Ectodermal cell (in vitro differentiated cells): ENCODE measurements at regions not wholly inside any gene's neighbourhood (a gene's known extent, or its start where the extent isn't known, plus 50 kb on each side); places are given as distances from the start of the nearest gene placed in this dataset.

Experiments used
- H3K27ac ChIP-seq: 2 replicates; pipeline ENCODE4 v1.7.0; 2013; ENCODE audit warnings: mild to moderate bottlenecking, low read depth, low read length; ENCODE audit not compliant: insufficient read depth, poor library complexity, severe bottlenecking
- H3K27me3 ChIP-seq: 2 replicates; pipeline ENCODE4 v1.7.0; 2013; ENCODE audit warnings: mild to moderate bottlenecking, low read length; ENCODE audit not compliant: insufficient read depth, control insufficient read depth, poor library complexity, severe bottlenecking
- H3K36me3 ChIP-seq: one replicate; pipeline ENCODE4 v1.7.0; 2013; ENCODE audit warnings: low read length; ENCODE audit not compliant: control insufficient read depth, insufficient read depth
- H3K4me1 ChIP-seq: one replicate; pipeline ENCODE4 v1.7.0; 2013; ENCODE audit warnings: low read length; ENCODE audit not compliant: control insufficient read depth, insufficient read depth
- H3K4me3 ChIP-seq: 2 replicates; pipeline ENCODE4 v1.7.0; 2013; ENCODE audit warnings: low read depth, low read length, control low read depth; ENCODE audit not compliant: insufficient read depth
- H3K9me3 ChIP-seq: 2 replicates; pipeline ENCODE4 v1.7.0; 2013; ENCODE audit warnings: mild to moderate bottlenecking, low read length, moderate library complexity; ENCODE audit not compliant: control insufficient read depth
- WGBS, 2 experiments: methylation state at CpG; one replicate each; pipeline ENCODE4 v1.1.7; 2013; ENCODE audit warnings: missing lambda C conversion rate in 2 of 2; 5-methylcytosine and 5-hydroxymethylcytosine counted together

DNA sequence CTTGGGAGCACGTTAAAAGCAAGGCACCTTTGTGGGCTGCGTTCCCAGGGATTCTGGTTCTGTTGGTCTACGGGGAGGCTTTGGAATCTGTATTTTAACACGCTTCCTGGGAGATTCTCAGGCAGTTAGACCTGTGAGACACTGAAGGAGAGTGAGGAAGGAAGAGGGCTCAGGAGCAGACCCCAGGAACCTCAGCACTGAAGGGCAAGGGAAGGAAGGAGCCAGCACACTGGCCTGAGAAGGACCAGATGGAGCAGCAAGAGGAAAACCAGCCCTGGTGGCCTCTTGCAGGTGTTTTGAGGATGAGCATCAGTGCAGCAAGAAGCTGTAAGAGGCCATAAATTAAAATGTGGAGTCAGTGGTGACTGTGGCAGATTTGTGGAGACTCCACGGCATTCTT, 146.7 kb downstream of the RPLP1 start:
- Histone ChIP-seq H3K27ac (no peak overlapping the region), H3K27me3 (no peaks in the 10 kb centered on the region), H3K9me3 (no peaks in the 10 kb centered on the region), H3K4me1 (peaks cover 11% of the 10 kb centered on the region), H3K36me3 (no peaks in the 10 kb centered on the region), H3K4me3 (no peak overlapping the region)
- 92 to 95% methylated on average over 5 of the region's 5 CpGs for WGBS, 2 experiments

DNA sequence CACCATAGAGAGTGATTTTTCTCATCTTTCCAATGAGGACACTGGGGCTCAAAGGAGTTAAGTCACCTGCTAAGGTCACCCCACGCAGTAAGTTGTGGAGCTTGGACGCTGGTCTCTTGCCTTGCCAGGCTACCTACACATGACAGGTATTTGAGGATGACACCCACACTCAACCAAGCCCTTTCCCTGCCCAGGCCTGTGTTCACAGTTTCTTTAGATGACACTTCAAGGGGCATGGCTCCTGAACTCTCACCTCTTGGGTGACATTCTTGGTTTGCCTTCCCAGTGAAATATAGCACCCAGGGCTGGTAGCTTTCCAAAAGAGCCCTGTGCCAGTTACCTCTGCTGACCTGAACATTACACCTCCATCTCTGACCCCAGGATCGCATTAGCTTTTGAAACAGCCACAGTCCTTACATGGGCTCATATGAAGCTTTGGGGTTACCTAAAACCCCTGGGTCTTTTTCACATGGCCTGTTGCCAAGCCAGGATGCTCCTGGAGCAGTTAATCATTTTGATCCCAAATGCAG, 148.0 kb downstream of the RPLP1 start:
- Histone ChIP-seq H3K27me3 (no peaks in the 10 kb centered on the region), H3K4me3 (no peak overlapping the region), H3K9me3 (no peaks in the 10 kb centered on the region), H3K36me3 (no peaks in the 10 kb centered on the region), H3K27ac (no peak overlapping the region), H3K4me1 (no peaks in the 10 kb centered on the region)
- 95 to 99% methylated on average over 3 of the region's 3 CpGs for WGBS, 2 experiments

DNA sequence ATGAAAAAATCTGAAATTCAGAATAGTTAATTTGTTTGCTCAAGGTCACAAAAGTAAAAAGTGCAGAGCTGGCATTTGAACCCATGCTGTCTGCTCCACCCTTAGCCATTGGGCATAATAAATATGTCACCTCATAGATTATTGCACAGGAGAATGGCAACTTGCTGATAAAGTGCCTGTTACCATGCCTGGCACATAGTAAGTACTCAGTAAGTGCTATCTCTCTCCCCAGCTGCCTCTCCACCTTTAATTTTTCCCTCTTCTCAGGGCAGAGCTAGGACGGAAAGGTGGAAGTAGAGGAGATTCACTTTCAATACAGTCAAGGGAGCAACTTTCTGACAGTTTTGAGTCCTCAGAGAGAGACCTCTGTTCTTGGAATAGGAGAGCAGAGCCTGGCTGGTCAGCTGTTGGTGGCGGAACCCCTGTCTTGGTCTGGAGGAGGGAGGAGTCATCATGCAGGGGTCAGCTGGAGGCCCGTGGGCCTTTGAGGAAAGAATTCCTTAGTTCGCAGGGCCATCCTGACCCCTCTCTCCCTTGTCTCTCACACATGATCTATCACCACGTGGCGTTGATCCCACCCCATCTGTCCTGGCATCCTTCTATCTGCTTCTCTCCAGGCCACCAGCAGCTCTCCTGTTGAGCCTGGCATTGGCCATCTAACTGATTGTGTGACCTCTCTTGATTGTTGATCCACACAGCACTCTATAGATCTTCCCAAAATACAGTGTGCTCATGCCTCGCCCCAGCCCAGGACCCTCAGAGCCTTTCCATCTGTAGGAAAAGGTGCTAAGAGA, 149.3 kb downstream of the RPLP1 start:
- WGBS, 2 experiments: 89 to 90% methylated on average over 7 of the region's 7 CpGs
- Histone ChIP-seq H3K4me3 (no peak overlapping the region), H3K36me3 (no peaks in the 10 kb centered on the region), H3K4me1 (no peaks in the 10 kb centered on the region), H3K9me3 (no peaks in the 10 kb centered on the region), H3K27me3 (no peaks in the 10 kb centered on the region), H3K27ac (no peak overlapping the region)

GRCh38 chr15:69602921-69603320, 150.3 kb downstream of the RPLP1 start:
- H3K27me3 ChIP-seq: no peaks in the 10 kb centered on the region
- H3K36me3 ChIP-seq: no peaks in the 10 kb centered on the region

GRCh38 chr15:69603369-69604071, 150.9 kb downstream of the RPLP1 start:
- H3K4me3 ChIP-seq: no peak overlapping the region
- H3K36me3 ChIP-seq: no peaks in the 10 kb centered on the region
- no peaks in the 10 kb centered on the region for H3K27me3 ChIP-seq
- H3K9me3 ChIP-seq: no peaks in the 10 kb centered on the region
- H3K27ac ChIP-seq: no peak overlapping the region
- WGBS, 2 experiments: 0% methylated on average over 1 of the region's 1 CpG
- H3K4me1 ChIP-seq: no peaks in the 10 kb centered on the region

More at GRCh38 chr15:69602921-69603320, 150.3 kb downstream of the RPLP1 start:
- no peaks in the 10 kb centered on the region for H3K9me3 ChIP-seq
- no peak overlapping the region for H3K4me3 ChIP-seq
- no peaks in the 10 kb centered on the region for H3K4me1 ChIP-seq
- 89 to 90% methylated on average over 4 of the region's 4 CpGs for WGBS, 2 experiments
- no peak overlapping the region for H3K27ac ChIP-seq

DNA sequence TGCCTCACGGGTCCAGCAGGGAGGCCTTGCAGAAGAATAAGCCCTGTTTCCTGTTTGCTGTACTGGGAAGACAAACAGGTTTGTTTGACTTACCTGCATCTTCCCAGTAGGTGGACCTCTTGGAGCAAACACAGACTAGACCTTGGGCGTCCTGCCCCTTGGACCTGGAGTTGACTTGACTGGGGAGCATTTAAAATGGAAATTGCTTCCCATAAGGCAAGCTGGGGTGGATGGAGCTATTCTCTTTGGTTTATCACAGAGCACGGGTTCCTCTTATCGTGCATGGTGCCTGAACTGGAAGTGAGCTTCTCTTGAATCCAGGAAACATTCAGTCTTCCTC, 151.4 kb downstream of the RPLP1 start:
- H3K9me3 ChIP-seq: no peaks in the 10 kb centered on the region
- H3K36me3 ChIP-seq: no peaks in the 10 kb centered on the region
- 73 to 77% methylated on average over 4 of the region's 4 CpGs for WGBS, 2 experiments
- no peak overlapping the region for H3K4me3 ChIP-seq
- H3K27ac ChIP-seq: no peak overlapping the region
- no peaks in the 10 kb centered on the region for H3K4me1 ChIP-seq
- no peaks in the 10 kb centered on the region for H3K27me3 ChIP-seq

GRCh38 chr15:69606144-69606543, 153.5 kb downstream of the RPLP1 start:
- Histone ChIP-seq H3K27ac (no peak overlapping the region), H3K36me3 (no peaks in the 10 kb centered on the region), H3K9me3 (no peaks in the 10 kb centered on the region), H3K27me3 (no peaks in the 10 kb centered on the region), H3K4me3 (no peak overlapping the region), H3K4me1 (no peaks in the 10 kb centered on the region)
- 91 to 95% methylated on average over 5 of the region's 5 CpGs for WGBS, 2 experiments

- H3K4me1 ChIP-seq: no peaks in the 10 kb centered on the region
- H3K36me3 ChIP-seq: no peaks in the 10 kb centered on the region
- WGBS, 2 experiments: 78 to 82% methylated on average over 11 of the region's 11 CpGs
- H3K27ac ChIP-seq: no peak overlapping the region
- no peaks in the 10 kb centered on the region for H3K27me3 ChIP-seq
- H3K4me3 ChIP-seq: no peak overlapping the region
- H3K9me3 ChIP-seq: no peaks in the 10 kb centered on the region
Measured at GRCh38 chr15:69606921-69607500, 154.4 kb downstream of the RPLP1 start.

GRCh38 chr15:69608661-69609060, 156.0 kb downstream of the RPLP1 start:
- Histone ChIP-seq H3K36me3 (no peaks in the 10 kb centered on the region), H3K4me1 (no peaks in the 10 kb centered on the region), H3K9me3 (no peaks in the 10 kb centered on the region), H3K4me3 (no peak overlapping the region), H3K27ac (no peak overlapping the region), H3K27me3 (no peaks in the 10 kb centered on the region)
- 92 to 95% methylated on average over 3 to 4 of the region's 4 CpGs for WGBS, 2 experiments

DNA sequence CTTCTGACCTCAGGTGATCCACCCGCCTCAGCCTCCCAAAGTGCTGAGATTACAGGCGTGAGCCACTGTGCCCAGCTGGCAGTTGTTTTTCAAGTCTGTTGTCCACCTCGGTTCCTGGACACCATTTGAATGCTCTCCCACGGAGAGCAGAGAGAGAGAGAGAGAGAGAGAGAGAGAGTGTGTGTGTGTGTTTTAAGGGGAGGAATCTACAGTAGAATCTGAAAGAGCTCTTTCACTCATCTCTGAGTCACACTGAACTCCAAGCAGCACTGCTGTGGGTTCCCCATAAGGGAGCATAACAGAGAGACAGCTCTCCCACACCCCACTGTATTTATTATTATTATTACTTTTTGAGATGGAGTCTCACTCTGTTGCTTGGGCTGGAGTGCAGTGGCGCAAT, 156.6 kb downstream of the RPLP1 start:
- Histone ChIP-seq H3K27me3 (no peaks in the 10 kb centered on the region), H3K9me3 (no peaks in the 10 kb centered on the region), H3K4me1 (no peaks in the 10 kb centered on the region), H3K27ac (no peak overlapping the region), H3K36me3 (no peaks in the 10 kb centered on the region), H3K4me3 (no peak overlapping the region)
- WGBS, 2 experiments: 70 to 74% methylated on average over 5 of the region's 5 CpGs
